Loucy (cell line): ENCODE measurements at regions not wholly inside any gene's neighbourhood (a gene's known extent, or its start where the extent isn't known, plus 50 kb on each side); places are given as distances from the start of the nearest gene placed in this dataset.

Experiments
- H2AFZ ChIP-seq: fragments of 200-600 bp; sonication (generic); 2 replicates; pipeline ENCODE4 v1.6.0; 2016; ENCODE audit warnings: antibody characterized with exemption, mild to moderate bottlenecking, low read length, moderate library complexity
- H3F3A ChIP-seq: fragments of 200-600 bp; 2 replicates; pipeline ENCODE4 v1.6.0; 2016; ENCODE audit warnings: antibody characterized with exemption, low read depth, mild to moderate bottlenecking
- H3K27me3 ChIP-seq: fragments of 200-600 bp; sonication (generic); 2 replicates; pipeline ENCODE4 v1.6.1; 2014; ENCODE audit warnings: low read length, mild to moderate bottlenecking; ENCODE audit not compliant: insufficient read depth, poor library complexity, severe bottlenecking
- H3K36me3 ChIP-seq: fragments of 200-600 bp; sonication (generic); 2 replicates; pipeline ENCODE4 v1.6.1; 2016; ENCODE audit warnings: low read length; ENCODE audit not compliant: insufficient read depth
- H3K4me1 ChIP-seq: fragments of 200-600 bp; sonication (generic); 2 replicates; pipeline ENCODE4 v1.5.1; 2014; ENCODE audit warnings: low read length, mild to moderate bottlenecking; ENCODE audit not compliant: insufficient read depth, poor library complexity, severe bottlenecking
- H3K4me2 ChIP-seq: fragments of 200-600 bp; sonication (generic); 2 replicates; pipeline ENCODE4 v1.6.0; 2014; ENCODE audit warnings: antibody characterized with exemption, low read length, low read depth, mild to moderate bottlenecking; ENCODE audit not compliant: poor library complexity, severe bottlenecking
- H3K4me3 ChIP-seq: fragments of 200-600 bp; sonication (generic); 2 replicates; pipeline ENCODE4 v1.5.1; 2014; ENCODE audit warnings: low read length, mild to moderate bottlenecking, mixed read lengths; ENCODE audit not compliant: poor library complexity, severe bottlenecking
- H3K79me2 ChIP-seq: fragments of 200-600 bp; sonication (generic); 2 replicates; pipeline ENCODE4 v1.6.1; 2014; ENCODE audit warnings: low read length; ENCODE audit not compliant: insufficient read depth
- H3K9ac ChIP-seq: fragments of 200-600 bp; sonication (generic); 2 replicates; pipeline ENCODE4 v1.6.0; 2014; ENCODE audit warnings: mild to moderate bottlenecking, low read depth, low read length, moderate library complexity; ENCODE audit not compliant: poor library complexity, severe bottlenecking
- H3K9me2 ChIP-seq: fragments of 200-600 bp; sonication (generic); replicated peaks from 2 replicates; pipeline ENCODE4 v1.6.1; 2016; ENCODE audit warnings: low read depth, low read length, mixed read lengths
- H3K9me3 ChIP-seq: fragments of 200-600 bp; sonication (generic); 2 replicates; pipeline ENCODE4 v1.6.1; 2014; ENCODE audit warnings: mild to moderate bottlenecking, antibody characterized with exemption, low read length, low read depth; ENCODE audit not compliant: insufficient read depth
- H4K20me1 ChIP-seq: fragments of 200-600 bp; sonication (generic); 2 replicates; pipeline ENCODE4 v1.6.0; 2014; ENCODE audit warnings: antibody characterized with exemption, low read length, mild to moderate bottlenecking; ENCODE audit not compliant: insufficient read depth, poor library complexity, severe bottlenecking
- EZH2phosphoT487 ChIP-seq: fragments of 200-600 bp; IDR thresholded peaks from 2 replicates; pipeline ENCODE4 v1.6.1; 2018; ENCODE audit warnings: antibody characterized with exemption, mild to moderate bottlenecking, moderate library complexity, borderline replicate concordance
- TF ChIP-seq, protein P1 (sequence below): fragments of 200-600 bp; sonication (generic); conservative IDR thresholded peaks from 2 replicates; pipeline ENCODE4 v1.5.1; 2014; ENCODE audit warnings: mild to moderate bottlenecking, antibody characterized with exemption, low read length

DNA sequence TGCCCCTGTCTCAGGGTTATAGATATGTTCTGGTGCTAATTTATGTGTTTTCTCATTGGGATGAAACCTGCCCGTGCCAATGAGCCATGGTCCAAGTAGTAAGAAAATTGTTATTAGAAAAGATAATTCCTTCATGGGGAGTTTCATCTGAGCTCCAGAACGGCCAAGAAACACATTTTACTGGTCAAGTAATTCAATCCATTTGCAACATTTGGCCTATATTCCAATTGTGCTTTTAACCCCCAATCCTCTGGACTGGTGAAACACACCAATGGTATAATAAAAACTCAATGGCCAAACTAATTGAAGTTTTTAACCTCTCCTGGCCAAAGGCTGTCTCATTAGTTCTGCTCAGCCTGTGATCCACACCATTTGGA lies 53.7 kb upstream of the XCR1 start:
- no peaks in the 10 kb centered on the region for H3K36me3 ChIP-seq
- H3F3A ChIP-seq = no peaks in the 10 kb centered on the region
- H3K27me3 ChIP-seq = no peaks in the 10 kb centered on the region
- H3K4me3 ChIP-seq = no peak overlapping the region
- H2AFZ ChIP-seq = no peak overlapping the region
- H3K9me2 ChIP-seq = no peaks in the 10 kb centered on the region
- H3K9me3 ChIP-seq = no peaks in the 10 kb centered on the region
- no peak overlapping the region for H3K4me2 ChIP-seq
- no peaks in the 10 kb centered on the region for H3K79me2 ChIP-seq
- H4K20me1 ChIP-seq = no peaks in the 10 kb centered on the region
- H3K4me1 ChIP-seq = peaks cover 5% of the 10 kb centered on the region
- no peak for TF ChIP-seq EZH2phosphoT487
- TF ChIP-seq, protein P1, sequence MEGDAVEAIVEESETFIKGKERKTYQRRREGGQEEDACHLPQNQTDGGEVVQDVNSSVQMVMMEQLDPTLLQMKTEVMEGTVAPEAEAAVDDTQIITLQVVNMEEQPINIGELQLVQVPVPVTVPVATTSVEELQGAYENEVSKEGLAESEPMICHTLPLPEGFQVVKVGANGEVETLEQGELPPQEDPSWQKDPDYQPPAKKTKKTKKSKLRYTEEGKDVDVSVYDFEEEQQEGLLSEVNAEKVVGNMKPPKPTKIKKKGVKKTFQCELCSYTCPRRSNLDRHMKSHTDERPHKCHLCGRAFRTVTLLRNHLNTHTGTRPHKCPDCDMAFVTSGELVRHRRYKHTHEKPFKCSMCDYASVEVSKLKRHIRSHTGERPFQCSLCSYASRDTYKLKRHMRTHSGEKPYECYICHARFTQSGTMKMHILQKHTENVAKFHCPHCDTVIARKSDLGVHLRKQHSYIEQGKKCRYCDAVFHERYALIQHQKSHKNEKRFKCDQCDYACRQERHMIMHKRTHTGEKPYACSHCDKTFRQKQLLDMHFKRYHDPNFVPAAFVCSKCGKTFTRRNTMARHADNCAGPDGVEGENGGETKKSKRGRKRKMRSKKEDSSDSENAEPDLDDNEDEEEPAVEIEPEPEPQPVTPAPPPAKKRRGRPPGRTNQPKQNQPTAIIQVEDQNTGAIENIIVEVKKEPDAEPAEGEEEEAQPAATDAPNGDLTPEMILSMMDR = no peak
- no peak overlapping the region for H3K9ac ChIP-seq

DNA sequence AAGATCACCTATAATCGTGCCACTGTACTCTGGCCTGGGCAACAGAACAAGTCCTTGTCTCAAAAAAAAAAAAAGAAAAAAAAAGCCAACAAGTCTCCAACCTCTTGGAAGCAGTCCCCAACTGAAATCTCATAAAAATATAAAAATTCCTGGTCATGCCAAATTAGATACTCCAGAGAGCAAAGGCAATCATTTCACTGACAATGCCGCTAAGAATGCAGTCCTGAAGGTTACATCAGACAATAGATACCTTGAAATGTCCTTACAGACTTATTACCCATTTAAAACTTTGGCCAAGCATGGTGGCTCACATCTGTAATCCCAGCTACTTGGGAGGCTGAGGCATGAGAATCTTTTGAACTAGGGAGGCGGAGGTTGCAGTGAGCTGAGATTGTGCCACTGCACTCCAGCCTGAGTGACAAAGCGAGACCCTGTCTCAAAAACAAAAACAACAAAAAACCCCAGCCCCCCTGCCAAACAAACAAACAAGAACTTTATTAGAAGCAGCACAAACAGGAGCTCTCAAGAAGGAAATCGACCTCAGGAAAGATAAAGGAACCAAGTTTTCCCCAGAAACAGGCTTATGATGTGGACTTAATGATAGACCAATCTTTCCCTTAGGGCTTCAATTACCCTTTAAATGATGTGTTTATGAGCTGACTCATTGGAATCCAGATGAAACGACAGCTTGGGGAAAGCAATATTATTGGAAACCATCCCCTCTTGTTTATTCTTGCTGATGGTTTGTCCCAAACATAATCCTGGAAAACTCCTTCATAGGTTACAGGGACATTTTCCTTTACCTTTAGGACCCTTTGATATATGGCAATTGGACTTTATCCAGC lies 53.1 kb upstream of the XCR1 start:
- no peak overlapping the region for H3K4me2 ChIP-seq
- peaks cover 5% of the 10 kb centered on the region for H3K4me1 ChIP-seq
- no peaks in the 10 kb centered on the region for H3K9me3 ChIP-seq
- H3K9me2 ChIP-seq = no peaks in the 10 kb centered on the region
- no peak overlapping the region for H2AFZ ChIP-seq
- H3K27me3 ChIP-seq = no peaks in the 10 kb centered on the region
- H3K36me3 ChIP-seq = no peaks in the 10 kb centered on the region
- H4K20me1 ChIP-seq = no peaks in the 10 kb centered on the region
- TF ChIP-seq EZH2phosphoT487 = no peak
- TF ChIP-seq, protein P1 = no peak
- no peaks in the 10 kb centered on the region for H3K79me2 ChIP-seq
- no peaks in the 10 kb centered on the region for H3F3A ChIP-seq
- no peak overlapping the region for H3K9ac ChIP-seq
- no peak overlapping the region for H3K4me3 ChIP-seq

DNA sequence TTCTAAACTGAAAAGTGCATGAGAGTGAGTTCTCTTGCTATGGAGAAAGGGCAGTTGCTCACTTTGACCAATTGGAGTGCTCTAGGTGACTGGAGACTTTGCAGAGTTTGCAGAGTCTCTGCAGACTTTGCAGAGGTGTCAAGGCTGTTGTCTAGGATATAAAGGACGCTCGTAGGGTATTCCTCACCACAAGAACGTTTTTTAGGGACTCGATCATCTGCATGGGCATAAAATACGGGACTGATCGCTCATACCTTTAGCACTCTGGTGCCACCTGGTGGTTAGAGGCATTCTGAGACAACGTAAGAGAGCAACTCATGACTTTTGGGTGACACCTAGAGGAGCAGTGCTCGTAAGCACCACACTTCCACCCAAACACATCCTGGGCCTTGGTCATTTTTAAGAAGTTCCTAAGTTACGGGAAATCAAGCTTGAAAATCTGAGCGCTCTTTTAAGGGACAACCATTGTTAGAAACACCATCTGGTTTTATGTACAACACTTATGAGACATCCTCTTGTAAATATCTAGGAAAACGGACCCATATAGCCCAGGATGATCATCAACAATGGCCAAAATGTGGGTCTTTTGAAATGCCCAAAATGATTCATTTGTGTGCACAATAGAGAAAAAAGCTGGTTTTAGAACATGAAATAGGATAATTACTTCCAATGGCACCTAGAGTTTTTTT lies 51.6 kb upstream of the XCR1 start:
- Histone ChIP-seq H3F3A (no peaks in the 10 kb centered on the region), H3K4me3 (peak overlapping the region; percentile 72), H2AFZ (peak overlapping the region; percentile 99), H3K4me2 (peak overlapping the region; percentile 88), H3K4me1 (peaks cover 5% of the 10 kb centered on the region), H3K9me2 (no peaks in the 10 kb centered on the region), H3K36me3 (no peaks in the 10 kb centered on the region), H3K27me3 (no peaks in the 10 kb centered on the region), H3K9me3 (no peaks in the 10 kb centered on the region), H3K79me2 (no peaks in the 10 kb centered on the region), H4K20me1 (no peaks in the 10 kb centered on the region), H3K9ac (peak overlapping the region; percentile 57)
- TF ChIP-seq, protein P1 = peak; percentile 100
- no peak for TF ChIP-seq EZH2phosphoT487
